ENCODE measurements at regions not wholly inside any gene's neighbourhood (a gene's known extent, or its start where the extent isn't known, plus 50 kb on each side); places are given as distances from the start of the nearest gene placed in this dataset.
"Not testable (repeated sequence)": the region's sequence is repeated elsewhere in the genome, so short reads cannot be mapped to it uniquely, and the experiment has no call there.

DNA sequence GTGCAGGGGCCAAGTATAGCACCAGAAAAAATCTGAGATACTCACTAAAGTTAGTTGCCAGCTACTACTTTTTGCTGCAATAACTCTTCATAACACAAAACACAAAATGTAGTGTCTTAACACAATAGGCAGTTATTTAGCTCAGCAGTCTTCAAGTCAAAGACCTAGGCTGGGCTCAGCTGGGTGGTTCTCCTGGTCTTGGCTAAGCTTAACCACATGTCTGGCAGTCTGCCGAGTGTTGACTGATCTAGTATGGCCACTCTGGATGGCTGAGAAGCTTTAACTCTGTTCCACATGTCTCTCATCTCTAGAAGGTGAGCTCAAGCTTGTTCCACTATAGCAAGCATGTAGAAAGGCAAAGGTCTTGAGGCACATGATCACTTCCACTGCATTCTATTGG, 451.6 kb downstream of the SOX11 start:
- DNase-seq: no peak

DNA sequence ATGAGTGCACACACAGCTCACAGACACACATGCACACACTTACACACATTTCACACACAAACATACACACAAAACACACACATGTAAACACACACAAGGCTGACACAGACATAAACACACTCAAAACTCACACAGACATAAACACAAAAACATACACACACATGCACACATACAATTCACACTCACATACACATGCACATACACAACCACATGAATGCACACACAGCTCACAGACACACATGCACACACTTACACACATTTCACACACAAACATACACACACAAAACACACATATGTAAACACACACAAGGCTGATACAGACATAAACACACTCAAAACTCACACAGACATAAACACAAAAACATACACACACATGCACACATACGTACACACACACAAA, 455.0 kb downstream of the SOX11 start:
- DNase-seq: not testable (repeated sequence)

DNA sequence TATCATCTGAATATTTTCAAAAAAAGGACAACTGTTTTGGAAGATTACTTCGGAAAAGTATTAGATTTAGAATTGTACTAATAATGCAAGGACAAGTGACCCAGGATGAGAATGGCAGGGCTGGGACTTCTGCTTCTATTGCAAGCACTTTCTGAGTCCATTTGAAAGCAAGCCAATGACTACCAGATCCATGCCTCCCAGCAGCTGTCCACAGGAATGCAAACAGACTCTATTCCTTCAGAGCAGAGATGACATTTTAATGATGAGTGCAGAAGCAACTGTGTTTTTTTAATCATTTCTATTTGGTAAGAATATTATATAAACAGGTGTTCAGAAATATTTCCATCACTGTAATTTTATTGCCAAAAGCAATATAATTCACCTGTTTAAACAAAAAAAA, 456.7 kb downstream of the SOX11 start:
- DNase-seq: no peak

DNA sequence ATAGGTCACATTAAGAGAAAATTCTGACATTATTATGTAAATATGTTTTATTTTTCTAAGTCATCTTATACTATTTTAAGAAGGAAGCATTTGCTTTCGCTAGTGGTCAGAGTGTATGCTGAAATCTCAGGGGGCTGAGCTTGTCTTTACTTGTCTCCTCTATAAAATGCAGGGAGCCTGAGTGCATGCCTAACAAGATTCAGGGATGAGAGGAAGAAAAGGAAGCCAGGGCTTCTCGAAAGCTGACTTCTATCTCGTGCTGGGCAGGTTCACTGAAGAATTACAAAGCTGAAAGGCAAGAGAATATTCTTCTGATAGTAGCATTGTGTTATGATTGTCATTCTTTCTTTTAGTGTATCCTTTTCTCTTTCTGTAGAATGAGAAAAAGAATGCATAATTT, 467.4 kb downstream of the SOX11 start:
- DNase-seq: no peak

DNA sequence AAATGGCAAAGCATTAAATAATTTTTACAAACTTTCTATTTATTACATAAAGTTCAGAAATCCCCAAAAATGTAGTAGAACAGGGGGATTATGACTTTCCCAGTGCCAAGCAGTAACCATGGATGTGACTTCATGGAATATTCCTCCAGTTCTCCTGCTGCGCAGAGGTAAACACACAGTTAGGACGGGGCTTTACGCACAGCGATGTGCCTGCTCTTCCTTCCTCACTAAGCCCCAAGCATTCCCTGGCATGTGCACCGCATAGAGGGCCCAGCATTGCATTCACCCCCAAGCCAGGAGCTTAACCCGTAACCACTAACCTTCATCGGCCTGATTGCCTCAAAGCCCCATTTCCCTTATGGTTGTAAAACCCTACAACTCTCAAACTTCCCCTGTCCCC, 471.7 kb downstream of the SOX11 start:
- DNase-seq: no peak

DNA sequence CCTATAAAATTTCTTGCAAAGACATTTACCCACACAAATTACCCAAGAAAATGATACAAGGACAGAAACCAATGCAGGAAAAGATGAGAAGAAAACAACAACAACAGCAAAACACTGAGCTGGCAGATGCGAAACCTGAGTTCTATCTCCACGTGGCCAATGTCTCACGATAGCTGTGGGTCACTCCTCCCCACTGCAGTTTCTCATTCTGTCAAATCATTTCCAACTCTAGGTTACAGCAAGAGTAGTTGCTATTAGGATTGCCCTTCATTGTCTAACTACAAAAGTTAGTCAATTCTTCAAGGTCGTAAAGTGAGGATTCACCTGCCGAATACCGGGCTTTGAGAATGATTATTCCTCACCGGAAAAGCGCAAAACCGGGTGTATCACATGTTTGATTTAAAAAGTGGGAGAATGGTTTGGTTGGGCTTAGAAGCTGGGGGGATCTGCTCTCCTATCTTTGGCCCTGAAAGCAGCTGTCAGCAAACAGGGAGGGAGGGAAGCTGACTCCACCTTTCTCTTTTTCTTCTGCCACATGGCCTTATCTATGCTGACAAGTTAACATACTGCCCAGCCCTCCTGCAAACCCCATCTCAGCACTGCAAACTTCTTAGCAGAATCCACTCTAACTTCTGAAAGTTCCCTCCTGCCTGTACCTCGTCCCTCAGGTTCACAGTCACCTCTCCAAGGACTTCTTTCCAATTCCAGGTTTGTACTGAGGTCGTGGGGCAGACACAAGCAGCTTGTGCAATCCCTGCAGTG, 473.0 kb downstream of the SOX11 start:
- DNase-seq: no peak

DNA sequence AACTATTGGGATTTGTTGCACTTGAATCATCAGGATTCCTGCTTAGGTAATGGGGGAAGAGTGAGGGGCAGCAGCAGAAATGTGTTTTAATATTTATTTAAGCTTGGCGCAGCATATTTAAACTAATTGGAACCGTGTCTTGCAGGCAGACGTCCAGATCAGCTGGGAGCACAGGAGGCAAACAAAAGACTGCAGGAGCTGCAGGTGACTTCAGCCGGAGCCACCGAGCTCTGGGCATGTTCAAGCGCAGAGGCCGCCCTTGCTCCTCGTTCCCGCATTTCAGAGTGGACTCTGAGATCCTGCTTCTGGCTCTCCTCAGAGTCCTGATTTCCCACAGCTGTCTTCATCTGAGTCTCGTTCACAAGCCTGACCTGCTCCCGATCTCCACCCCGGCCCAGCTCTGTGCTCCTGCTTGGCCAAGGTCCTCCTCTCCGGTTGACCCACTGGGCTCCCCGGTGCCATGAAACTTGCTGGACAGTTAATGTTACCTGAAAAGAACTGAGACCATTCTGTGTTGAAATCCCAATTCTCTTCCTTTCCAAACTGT, 475.5 kb downstream of the SOX11 start:
- DNase-seq: no peak

DNA sequence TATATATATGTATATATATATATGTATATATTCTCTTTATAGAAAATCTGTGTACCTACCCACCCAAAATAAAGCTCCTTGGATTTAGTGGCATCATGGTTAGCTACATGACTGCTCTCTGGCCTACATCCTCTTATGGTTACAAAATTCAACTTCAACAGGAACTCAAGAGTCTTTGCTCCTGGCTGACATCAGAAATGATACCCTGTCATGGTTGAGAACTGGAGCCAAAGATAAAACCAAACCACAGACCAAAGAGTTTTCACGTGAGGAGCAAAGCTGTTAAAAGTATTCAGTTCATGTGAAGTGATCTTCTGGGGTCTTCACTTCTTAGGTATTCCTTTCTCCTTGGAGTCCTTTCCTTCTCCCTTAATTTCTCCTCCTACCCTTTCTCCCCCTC, 476.3 kb downstream of the SOX11 start:
- no peak for DNase-seq

DNA sequence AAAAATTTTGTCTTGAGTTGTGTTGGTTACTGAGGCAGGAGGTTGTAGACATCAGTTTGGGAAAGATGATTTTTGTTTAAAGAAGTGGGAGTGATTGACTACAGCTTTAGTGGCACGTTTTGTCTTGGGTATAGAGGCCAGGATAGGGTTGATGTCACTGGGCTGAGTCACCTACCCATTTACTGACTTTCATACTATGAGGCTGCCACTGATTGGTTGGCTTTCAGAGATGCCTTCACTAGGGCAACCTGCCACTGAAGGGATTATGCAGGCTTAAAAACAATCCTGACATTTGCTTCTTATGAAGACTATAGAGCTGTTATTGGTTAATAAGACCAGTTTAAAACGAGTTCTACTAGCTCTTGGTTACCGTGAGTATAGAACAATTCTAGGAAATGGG, 479.1 kb downstream of the SOX11 start:
- no peak for DNase-seq

DNA sequence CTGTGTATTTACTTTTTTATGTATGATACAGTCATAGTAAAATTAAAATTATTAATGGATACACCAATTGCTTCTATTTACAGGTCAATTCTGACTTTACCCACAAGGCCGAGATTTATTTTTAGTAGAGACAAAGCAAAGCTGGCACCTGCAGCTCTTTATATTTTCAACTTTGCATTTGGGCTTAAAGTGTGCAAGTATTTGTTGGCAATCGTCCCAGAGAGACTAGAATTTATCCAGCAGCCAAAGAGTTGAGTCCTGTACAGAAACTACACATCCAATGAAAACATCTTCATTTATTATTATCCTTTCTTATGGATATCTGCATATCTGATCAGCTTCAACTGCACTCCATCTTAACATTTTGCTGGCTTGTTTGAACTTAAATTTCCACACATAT, 485.6 kb downstream of the SOX11 start:
- no peak for DNase-seq

DNA sequence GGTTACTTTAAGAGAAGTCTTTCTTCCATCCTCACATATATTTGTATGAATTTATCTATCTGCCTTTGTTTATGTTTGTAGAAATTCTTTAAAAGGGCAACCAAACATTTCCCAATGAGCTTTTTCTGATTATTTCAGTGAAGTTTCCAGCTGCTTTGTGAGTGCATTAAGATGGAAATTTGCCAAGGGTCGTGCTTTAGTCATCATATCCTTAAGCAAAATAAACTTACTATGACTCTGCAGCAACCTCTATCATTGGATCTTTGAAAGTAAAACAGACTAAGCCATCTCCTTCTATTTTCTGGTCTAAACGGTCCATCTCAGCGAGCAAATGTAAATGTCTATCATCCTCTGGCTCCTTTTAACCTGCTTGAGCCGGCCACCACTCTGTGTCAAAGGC, 489.3 kb downstream of the SOX11 start:
- DNase-seq: no peak

DNA sequence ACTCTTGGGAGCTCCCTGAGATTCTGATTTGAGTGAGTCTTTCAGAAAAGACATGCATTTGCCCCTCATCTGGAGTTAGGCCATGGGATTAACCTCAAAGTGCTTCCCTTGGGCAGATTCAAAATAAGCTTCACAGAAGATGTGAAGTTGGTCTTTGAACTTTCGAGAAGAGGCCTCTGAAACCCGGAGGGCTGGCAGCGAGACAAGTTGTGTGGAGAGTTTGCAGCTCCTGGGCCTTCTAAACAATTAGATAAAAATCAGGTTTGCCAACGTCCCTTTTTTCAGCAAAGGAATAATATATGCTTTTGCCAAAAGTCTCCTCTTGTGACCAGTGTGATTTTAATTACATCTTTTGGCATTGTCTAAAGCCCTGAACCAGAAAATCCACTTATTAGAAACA, 489.7 kb downstream of the SOX11 start:
- no peak for DNase-seq

DNA sequence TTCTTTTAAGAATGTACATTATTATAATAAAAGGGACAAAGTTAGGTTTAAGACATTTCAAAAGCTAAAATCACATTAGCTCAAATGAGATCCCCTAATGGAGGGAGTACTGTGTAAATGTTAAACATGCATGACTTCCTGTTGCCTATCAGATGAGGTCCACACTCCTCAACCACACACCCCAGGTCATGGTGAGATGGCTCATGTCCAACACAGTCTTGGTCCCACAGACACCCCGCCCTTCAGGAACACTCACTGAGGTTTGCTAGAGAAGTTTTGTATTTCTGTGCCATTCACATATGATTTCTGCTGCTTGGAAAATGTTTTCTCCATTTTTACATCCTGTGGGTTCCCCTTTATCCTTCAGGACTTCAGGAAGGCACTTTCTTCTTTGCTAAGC, 491.0 kb downstream of the SOX11 start:
- no peak for DNase-seq

DNA sequence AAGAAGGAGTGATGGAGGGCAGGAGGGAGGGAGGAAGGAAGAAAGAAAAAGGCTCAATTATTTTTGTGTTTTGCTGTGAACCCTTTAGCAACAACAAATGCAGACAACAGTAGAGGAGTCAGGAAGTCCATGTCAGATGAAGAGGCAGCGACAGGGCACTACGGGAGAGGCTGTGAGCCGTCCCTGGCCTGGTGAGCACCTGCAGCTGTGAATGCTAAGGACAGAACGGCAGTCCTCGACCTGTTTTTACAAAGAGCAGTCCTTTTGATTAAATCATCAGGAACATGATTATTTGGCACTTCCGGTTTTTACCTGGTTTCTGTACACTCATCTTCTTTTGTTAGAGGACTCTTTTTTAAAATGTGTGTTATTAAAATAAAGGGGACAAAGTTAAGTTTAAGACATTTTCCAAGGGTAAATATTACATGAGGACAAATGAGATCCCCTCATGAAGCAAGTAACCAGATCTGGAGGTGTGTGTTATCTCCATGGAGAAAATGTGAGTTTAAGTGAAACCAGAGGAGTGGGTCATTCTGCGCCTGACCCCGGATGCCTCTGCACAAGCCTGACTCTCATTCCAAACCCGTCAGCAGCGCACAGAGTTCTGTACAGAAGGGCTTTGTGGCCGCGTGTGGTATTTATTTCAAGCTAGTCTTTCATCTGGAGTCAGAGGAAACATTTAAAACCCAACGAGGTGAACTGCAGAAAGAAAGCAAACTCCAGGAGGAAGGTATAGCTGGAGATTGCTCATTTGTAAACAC, 492.5 kb downstream of the SOX11 start:
- no peak for DNase-seq

DNA sequence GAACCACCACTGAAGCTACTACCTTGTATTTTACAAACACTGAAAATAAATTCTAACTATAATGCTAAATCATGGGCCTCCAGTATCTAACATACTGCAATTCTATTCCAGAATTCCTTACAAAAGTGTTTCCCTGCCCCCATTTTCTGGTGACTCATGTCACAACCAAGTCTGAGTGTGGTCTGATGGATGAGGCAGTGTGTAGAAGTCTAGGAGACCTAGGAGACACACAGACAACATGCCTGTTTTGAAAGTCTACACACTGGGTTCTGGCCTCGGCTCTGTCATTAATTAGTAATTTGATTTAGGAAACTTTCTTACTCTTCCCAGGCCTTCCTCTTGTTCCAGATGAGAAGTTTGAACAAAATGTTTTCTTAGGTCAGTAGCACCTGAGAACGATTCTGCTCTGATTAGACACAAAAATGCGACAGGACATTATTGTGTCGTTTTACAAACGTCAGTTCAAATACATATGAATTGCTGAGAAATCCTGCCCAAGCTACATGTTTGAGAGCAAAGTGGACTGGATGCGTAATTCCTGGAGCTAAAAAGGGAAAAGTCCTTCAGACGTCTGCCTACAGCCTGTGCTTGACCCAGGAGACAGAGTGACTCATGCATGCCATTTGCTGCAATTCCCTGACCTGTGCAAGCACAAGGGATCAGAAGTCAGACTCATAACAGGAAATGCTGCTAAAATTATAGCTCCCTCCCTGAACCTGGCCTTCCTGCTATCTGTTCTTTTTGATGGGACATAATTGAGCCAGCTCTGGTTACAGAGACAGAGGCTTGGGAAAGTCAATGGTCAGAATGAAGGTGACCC, 494.4 kb downstream of the SOX11 start:
- no peak for DNase-seq

DNA sequence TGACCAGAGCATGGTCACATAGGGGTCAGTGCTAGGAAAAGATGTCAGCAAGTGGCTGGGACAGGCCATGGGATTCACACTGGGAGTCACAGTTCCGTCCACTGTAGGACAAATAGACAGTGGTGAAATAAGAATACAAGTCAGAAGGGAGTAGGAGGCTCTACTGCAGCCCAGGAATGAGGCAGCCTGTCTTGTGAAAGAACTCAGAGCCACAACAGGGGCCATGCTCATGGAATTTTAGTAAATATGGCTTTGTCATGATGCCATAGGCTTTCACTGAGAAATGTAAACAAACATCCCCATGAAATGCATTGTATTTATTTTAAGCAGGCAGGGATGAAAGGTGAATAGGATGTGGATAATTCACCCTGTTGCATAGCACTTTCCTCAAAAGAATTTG, 504.3 kb downstream of the SOX11 start:
- no peak for DNase-seq

DNA sequence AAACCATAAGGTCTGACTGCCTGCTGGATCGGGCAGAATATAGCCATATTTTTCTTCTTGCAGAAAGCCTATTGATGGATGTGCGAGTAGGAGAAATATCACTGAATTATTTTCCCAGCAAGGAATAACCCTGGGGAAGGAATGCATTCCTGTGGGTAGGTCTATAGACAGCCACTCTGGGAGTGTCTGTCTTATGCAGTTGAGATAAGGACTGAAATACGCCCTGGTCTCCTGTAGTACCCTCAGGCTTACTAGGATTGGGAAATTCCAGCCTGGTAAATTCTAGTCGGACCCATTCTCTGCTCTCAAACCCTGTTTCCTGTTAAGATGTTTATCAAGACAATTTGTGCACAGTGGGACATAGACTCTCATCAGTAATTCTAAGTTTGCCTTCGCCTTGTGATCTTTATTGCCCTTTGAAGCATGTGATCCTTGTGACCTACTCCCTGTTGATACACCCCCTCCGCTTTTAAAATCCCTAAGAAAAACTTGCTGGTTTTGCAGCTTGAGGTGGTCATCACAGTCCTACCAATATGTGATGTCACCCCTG, 506.3 kb downstream of the SOX11 start:
- DNase-seq: not testable (repeated sequence)

DNA sequence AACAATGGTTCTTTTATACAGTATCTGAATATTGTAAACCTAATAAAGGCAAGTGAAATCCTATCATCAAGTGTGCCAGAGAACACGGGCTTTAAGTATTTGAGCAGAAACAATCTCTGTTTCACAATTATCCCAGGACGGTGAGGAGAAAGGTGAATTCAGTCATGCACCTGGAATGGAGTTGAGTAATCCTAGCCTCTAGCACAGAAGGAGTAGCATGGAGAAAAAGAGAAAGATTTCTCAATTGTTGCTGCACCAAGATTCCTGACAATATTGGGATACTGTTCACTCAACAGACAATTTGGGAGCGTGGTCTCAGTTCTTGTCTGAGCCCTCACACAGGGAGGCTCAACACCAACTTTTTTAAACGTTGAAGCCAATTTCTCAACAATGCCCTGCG, 510.6 kb downstream of the SOX11 start:
- no peak for DNase-seq

DNA sequence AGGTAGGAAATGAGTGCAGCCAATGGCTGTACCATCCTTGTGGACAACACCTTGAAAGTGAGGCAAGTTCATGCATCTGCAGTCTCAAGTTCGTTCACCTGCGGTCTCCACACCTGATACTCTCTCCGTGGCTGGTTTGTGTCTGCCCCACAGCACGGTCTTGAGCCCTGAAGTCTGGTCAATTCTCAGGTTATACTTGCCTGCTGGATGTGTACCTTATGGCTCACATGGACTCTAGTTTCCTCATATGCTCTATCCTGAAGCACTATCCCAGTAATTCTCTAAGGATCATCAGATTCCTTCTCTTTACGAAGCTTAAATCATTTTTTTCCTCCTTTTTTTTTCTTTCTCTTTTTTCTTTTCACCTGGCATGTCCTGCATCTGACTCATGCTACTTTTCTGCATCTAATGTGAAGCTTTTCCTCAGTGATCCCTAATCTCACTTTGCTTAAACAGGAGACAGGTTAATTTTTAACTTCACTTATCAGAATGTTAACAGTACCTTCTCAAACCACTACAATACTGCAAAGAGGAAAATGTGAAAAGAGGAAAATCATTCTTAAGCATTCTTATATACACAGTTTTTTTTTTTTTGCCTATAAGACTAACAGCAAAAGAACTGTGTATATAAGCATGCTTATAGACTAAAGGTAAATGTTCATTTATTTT, 511.2 kb downstream of the SOX11 start:
- DNase-seq: no peak

DNA sequence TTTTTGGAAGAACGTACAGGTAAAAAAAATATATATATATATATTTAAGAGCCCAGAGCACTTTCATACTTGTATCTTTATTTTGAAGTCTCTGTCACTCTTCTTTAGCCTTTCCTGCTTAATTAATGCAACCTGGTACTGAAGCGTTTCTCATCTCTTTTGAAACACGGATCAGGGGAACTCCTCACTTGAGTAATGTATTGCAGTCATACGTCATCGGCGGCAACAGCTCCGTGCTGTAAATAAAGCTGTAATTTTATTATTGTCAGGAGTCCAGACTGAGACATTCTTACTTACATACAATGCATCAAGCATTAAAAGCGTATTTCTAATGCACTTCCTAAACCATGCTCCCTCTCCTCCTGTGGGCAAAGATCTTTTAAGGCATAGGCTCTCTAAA, 514.7 kb downstream of the SOX11 start:
- no peak for DNase-seq

DNA sequence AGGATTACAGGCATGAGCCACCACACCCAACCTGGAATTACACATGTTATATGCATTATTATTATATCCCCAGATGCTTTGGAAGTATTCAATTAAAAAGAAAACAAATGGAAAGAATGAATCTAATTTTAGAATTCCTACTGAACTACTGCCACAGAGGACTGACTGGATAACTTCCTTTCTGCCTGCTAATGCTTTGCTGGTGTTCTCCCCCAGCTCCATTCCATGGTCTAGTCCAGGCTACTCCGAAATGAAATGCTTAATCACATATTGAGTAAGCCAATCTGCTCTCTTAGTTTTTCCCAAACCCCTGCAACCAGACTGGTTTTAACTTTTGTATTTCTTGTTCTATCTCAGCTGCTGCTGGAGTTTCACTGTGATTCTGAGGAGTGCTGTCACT, 519.1 kb downstream of the SOX11 start:
- DNase-seq: no peak

DNA sequence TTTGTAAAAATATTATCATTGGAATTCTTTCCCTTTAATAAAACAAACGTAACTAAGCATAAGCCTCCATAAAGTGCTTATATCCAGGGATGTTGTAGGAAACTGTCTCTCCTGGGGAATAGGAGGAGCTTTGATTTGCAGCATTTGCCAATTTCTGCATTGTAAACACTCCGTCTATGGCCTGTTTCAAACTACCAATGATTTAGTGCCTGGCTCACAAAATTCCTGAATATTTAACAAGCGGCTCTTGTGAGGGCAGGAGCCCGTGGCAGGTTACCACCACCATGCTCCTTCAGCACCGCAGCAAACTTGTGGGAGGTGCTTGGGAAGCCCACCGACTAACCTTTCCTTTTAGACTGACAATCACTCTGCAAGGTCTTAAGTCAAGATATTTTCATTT, 520.3 kb downstream of the SOX11 start:
- no peak for DNase-seq
